GM21526 (cell line): ENCODE measurements at regions not wholly inside any gene's neighbourhood (a gene's known extent, or its start where the extent isn't known, plus 50 kb on each side); places are given as distances from the start of the nearest gene placed in this dataset.
"Not testable (repeated sequence)": the region's sequence is repeated elsewhere in the genome, so short reads cannot be mapped to it uniquely, and the experiment has no call there.

Source experiments
- ATAC-seq: cut with Tn5 transposase; IDR thresholded peaks from one replicate; pipeline ENCODE4 v1.9.1; 2021; ENCODE audit warnings: moderate library complexity; ENCODE audit not compliant: unreplicated experiment, low FRiP score

DNA sequence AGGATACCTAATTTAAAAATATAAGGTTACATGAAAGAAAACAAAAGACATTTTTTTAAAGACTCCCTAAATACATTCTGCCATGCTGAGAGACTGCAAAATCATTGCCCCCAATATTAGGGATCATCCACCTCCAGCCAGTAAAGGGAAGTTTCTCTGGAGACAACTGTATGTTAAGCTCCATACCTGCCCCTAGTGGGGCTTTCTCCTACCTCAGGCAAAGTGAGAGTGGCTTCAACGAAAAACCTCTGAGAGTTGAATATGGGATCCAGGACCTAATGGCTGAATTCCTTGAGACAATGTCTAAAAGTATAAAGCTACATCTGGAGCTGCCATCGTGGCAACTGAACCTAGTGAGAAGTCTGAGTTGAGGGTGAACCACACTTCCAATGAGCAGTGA, 248.1 kb upstream of the FIGN start:
- no peak for ATAC-seq

GRCh38 chr2:163982938-163983337, 247.1 kb upstream of the FIGN start:
- ATAC-seq, result no peak

DNA sequence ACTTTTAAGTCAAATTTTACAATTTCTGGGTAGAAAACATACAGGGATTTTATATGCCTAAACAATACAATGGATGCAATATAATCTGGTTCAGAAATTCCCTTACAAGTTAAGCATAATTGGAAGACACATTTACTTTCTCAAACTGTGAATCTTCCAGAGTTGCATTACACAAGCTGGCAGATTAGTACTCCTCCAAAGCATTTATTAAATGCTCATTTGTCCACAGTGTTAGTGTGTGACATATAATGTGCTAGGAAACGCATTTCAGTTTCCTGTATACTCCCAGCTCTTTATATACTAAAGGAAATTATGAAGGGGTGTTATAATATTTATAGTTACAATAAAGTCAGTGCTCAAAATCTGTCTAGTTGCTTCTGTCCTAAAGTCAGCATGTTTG, 239.0 kb upstream of the FIGN start:
- ATAC-seq, result no peak

- no peak for ATAC-seq
These were observed 234.4 kb upstream of the FIGN start for GRCh38 chr2:163970058-163970813.

GRCh38 chr2:163964278-163964677, 228.5 kb upstream of the FIGN start:
- ATAC-seq, result not testable (repeated sequence)

GRCh38 chr2:163953390-163953907, 217.6 kb upstream of the FIGN start:
- ATAC-seq, result no peak

DNA sequence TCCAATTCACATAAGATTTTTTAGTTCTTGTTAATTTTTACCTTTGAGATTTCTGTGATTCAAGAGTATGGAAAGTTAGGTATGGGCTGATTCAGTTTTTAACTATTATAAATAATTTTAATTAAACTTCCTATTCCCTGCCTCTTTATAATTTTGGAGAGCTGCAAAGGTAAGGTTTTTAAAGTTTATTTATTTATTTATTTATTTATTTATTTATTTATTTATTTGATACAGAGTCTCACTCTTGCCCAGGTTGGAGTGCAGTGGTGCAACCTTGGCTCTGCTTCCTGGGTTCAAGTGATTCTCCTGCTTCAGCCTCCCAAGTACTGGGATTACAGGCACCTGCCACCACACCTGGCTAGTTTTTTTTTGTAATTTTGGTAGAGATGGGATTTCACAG, 215.5 kb upstream of the FIGN start:
- ATAC-seq, result no peak

DNA sequence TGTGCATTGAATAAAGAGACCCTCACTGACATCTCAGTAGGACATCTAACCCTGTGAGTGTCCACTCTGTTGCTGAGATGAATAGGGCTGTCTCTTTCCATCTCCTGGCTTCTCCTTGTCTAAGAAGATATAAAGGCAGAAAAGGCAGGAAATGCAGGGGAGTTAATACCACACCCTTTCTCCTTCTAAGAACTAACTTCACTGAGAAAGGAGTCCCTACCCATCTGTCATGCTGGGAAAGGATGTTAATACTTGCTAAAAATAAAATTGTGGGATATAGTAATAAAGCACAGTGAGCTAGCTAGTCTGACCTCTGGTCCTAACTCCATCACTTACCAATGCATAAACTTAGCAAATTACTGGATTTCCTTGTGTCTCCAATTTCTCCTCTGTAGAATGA, 213.9 kb upstream of the FIGN start:
- ATAC-seq, result no peak

DNA sequence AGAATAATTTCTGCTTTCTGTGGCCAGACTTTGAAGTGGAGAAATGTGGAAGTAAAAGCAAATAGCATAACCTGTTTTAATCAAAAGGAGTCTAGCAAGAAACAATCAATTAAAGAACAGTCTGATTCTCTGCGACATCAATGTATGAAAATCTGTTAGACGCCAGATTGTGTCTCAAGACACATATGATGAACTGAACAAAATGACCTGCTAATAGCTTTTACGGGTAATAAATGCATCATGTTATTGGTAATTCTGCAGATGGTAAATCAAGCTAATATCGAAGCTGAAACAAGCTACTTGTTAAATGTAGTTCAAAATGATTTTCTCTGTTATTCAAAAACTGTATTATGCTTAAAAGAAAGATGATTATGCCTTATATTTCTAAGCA, 208.5 kb upstream of the FIGN start:
- ATAC-seq, result no peak

GRCh38 chr2:163943403-163944346, 207.9 kb upstream of the FIGN start:
- no peak for ATAC-seq

GRCh38 chr2:163934131-163934530, 198.3 kb upstream of the FIGN start:
- ATAC-seq, result no peak

GRCh38 chr2:163919717-163920116, 183.9 kb upstream of the FIGN start:
- no peak for ATAC-seq

DNA sequence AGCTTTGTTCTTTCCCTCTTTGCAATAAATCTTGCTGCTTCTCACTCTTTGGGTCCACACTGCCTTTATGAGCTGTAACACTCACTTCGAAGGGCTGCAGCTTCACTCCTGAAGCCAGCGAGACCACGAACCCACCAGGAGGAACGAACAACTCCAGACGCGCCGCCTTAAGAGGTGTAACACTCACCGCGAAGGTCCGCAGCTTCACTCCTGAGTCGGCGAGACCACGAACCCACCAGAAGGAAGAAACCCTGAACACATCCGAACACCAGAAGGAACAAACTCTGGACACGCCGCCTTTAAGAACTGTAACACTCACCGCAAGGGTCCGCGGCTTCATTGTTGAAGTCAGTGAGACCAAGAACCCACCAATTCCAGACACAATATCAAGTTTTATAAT, 178.7 kb upstream of the FIGN start:
- ATAC-seq, result not testable (repeated sequence)

DNA sequence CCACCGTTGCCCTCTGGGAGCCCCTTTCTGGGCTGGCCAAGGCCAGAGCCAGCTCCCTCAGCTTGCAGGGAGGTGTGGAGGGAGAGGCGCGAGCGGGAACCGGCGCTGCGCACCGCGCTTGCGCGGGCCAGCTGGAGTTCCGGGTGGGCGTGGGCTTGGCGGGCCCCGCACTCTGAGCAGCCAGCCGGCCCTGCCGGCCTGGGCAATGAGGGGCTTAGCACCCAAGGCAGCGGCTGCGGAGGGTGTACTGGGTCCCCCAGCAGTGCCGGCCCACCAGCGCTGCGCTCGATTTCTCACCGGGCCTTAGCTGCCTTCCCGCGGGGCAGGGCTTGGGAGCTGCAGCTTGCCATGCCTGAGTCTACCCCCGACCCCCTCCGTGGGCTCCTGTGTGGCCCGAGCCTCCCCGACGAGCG, 177.7 kb upstream of the FIGN start:
- not testable (repeated sequence) for ATAC-seq

GRCh38 chr2:163909411-163910080, 173.7 kb upstream of the FIGN start:
- no peak for ATAC-seq

GRCh38 chr2:163906410-163906809, 170.6 kb upstream of the FIGN start:
- no peak for ATAC-seq

DNA sequence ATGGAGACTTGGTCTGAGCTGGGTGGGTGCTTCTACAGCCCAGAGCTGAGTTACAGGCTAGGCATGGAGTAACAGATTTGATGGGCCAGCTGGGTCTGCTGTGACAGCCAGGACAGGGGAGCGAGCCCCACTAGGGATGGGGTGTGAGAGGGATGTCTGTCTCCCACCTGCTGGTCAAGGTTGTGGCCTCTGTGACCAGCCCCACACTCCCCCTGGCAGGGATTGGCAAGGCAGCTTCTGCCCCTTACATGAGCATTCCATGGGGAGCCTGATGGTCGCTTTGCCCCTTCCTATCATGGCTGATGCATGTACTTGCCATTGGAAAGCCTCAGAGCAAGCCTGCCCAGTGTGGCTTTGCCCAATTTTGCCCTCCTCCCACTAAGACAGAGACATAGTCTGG, 162.0 kb upstream of the FIGN start:
- ATAC-seq, result no peak

DNA sequence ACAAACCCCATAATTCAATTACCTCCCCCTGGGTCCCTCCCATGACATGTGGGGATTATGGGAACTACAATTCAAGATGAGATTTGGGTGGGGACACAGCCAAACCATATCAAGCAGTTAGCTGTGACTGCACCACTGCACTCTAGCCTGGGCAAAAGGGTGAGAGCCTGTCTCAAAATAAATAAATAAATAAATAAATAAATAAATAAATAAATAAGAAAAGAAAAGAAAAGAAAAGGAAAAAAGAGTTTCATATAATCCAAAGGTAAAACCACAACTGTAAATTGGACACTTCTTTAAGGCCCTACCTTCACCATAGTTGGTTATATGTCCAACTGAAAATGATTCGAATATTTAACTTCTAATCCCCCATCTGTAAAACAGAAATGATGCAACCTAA, 157.6 kb upstream of the FIGN start:
- not testable (repeated sequence) for ATAC-seq

DNA sequence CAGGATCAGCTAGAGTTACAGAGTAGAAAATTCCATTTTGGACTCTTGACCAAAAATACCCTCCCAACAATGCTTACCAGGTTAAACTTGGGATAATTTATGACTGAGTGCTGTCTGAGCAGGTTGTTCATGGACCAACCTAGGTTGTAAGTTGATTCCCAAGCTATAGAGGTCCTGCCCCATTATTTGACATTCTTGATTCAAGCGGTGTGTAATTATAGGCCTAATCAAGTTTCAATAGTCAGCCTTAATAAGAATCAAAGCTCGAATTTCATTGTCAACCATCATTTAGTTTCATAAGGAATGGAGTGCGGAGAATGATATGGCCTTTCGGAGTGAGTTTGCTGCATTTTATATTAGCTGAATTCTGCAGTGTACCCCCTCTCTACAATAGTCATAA, 152.8 kb upstream of the FIGN start:
- no peak for ATAC-seq

DNA sequence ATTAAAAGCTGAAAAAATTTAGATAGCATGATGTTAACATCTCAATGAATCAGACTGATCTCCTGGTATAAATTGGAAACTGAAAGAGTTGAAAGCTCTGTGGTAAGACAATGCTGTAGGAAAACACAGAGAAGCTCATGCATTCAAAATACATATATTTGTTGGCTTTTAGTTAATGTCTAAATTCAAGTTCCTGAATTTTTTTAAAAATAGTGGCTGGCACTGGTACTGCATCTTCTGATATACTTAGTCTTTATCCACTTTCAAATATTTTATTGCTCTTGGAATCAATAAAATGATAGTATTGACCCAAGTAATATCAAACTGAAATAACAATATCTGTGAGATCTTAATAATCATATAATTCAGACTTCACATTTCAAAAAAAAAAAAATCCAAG, 151.4 kb upstream of the FIGN start:
- ATAC-seq, result no peak

- no peak for ATAC-seq
These were observed 148.6 kb upstream of the FIGN start for GRCh38 chr2:163884416-163884815.
